ENCODE measurements at regions not wholly inside any gene's neighbourhood (a gene's known extent, or its start where the extent isn't known, plus 50 kb on each side); places are given as distances from the start of the nearest gene placed in this dataset.

DNA sequence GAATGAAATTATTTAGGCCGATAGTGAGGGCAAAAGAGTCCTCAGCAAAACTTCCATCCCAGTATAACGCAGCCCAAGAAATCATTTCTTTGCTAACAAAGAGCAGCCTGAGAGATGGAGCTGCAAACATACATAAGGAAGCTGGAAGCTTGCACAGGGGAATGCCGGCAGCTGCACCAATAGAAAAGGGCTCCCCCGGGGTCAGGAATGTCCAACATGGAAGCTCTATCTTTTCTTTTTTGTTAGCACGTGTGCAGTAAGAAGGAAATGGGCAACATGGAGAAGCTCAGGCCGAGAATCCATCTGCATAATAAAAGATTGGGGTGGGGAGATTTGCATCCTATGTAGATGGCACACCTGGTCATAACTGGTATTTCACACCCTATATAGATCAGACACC, 1363.5 kb upstream of the PCDH20 start:
- TF ChIP-seq YY1 (IDR thresholded peaks at IDR 0.05; ENCODE audit: insufficient read depth, insufficient read length) (no peak), ZNF274 (IDR thresholded peaks at IDR 0.05; ENCODE audit: low read depth, low read length) (no peak)
